H9 (cell line): ENCODE measurements at regions not wholly inside any gene's neighbourhood (a gene's known extent, or its start where the extent isn't known, plus 50 kb on each side); places are given as distances from the start of the nearest gene placed in this dataset.

Experiments
- DNase-seq: peaks from one replicate; pipeline ENCODE4 v3.0.0-alpha.2; 2017
- H2AFZ ChIP-seq: one replicate; pipeline ENCODE4 v1.6.1; 2013; ENCODE audit warnings: mild to moderate bottlenecking, low read length, control low read depth, moderate library complexity
- H2AK5ac ChIP-seq: 2 replicates; pipeline ENCODE4 v1.6.1; 2013; ENCODE audit warnings: low read length, control low read depth, mixed read lengths; ENCODE audit not compliant: insufficient read length
- H2BK120ac ChIP-seq: one replicate; pipeline ENCODE4 v1.6.1; 2013; ENCODE audit warnings: low read depth, mild to moderate bottlenecking, low read length, control low read depth, inconsistent platforms; ENCODE audit not compliant: poor library complexity, severe bottlenecking
- H2BK12ac ChIP-seq: 2 replicates; pipeline ENCODE4 v1.6.1; 2013; ENCODE audit warnings: low read length, control low read depth, mixed read lengths, low read depth; ENCODE audit not compliant: insufficient read length
- H2BK15ac ChIP-seq: 2 replicates; pipeline ENCODE4 v1.6.1; 2013; ENCODE audit warnings: low read depth, low read length, control low read depth
- H2BK20ac ChIP-seq: one replicate; pipeline ENCODE4 v1.6.1; 2013; ENCODE audit warnings: low read depth, mild to moderate bottlenecking, low read length, control low read depth, inconsistent platforms; ENCODE audit not compliant: poor library complexity, severe bottlenecking
- H2BK5ac ChIP-seq: 2 replicates; pipeline ENCODE4 v1.6.1; 2013; ENCODE audit warnings: low read length, control low read depth, mixed read lengths; ENCODE audit not compliant: insufficient read length
- H3K14ac ChIP-seq: 2 replicates; pipeline ENCODE4 v1.6.1; 2013; ENCODE audit warnings: low read length, control low read depth; ENCODE audit not compliant: insufficient read depth
- H3K18ac ChIP-seq: 2 replicates; pipeline ENCODE4 v1.6.1; 2013; ENCODE audit warnings: low read depth, mild to moderate bottlenecking, mixed read lengths, low read length, control low read depth; ENCODE audit not compliant: insufficient read length
- H3K23ac ChIP-seq: 2 replicates; pipeline ENCODE4 v1.6.1; 2013; ENCODE audit warnings: low read length, control low read depth, mixed read lengths, low read depth; ENCODE audit not compliant: insufficient read length
- H3K23me2 ChIP-seq: 2 replicates; pipeline ENCODE4 v1.6.1; 2013; ENCODE audit warnings: low read depth, mild to moderate bottlenecking, mixed read lengths, low read length, control low read depth; ENCODE audit not compliant: insufficient read length, poor library complexity, severe bottlenecking
- H3K27ac ChIP-seq: 2 replicates; pipeline ENCODE4 v1.5.1; 2013; ENCODE audit warnings: low read length, control low read depth, mixed read lengths, low read depth; ENCODE audit not compliant: insufficient read length
- H3K27me3 ChIP-seq: 2 replicates; pipeline ENCODE4 v1.6.1; 2013; ENCODE audit warnings: low read length, control low read depth, inconsistent platforms; ENCODE audit not compliant: insufficient read depth
- H3K4ac ChIP-seq: 2 replicates; pipeline ENCODE4 v1.6.1; 2013; ENCODE audit warnings: low read depth, mild to moderate bottlenecking, control low read depth, inconsistent platforms, low read length, moderate library complexity
- H3K4me1 ChIP-seq: 2 replicates; pipeline ENCODE4 v1.6.1; 2013; ENCODE audit warnings: low read length, control low read depth, inconsistent platforms; ENCODE audit not compliant: insufficient read depth
- H3K4me2 ChIP-seq: 2 replicates; pipeline ENCODE4 v1.6.1; 2013; ENCODE audit warnings: low read length, control low read depth, mixed read lengths; ENCODE audit not compliant: insufficient read length, insufficient read depth
- H3K56ac ChIP-seq: 2 replicates; pipeline ENCODE4 v1.6.1; 2013; ENCODE audit warnings: low read depth, mild to moderate bottlenecking, mixed read lengths, low read length, control low read depth; ENCODE audit not compliant: insufficient read length
- H3K79me1 ChIP-seq: 2 replicates; pipeline ENCODE4 v1.6.1; 2013; ENCODE audit warnings: low read depth, mild to moderate bottlenecking, moderate library complexity, low read length, control low read depth, inconsistent platforms; ENCODE audit not compliant: insufficient read depth, poor library complexity, severe bottlenecking
- H3K79me2 ChIP-seq: 2 replicates; pipeline ENCODE4 v1.6.1; 2013; ENCODE audit warnings: low read length, control low read depth, inconsistent platforms; ENCODE audit not compliant: insufficient read depth
- H3K9ac ChIP-seq: 2 replicates; pipeline ENCODE4 v1.6.1; 2013; ENCODE audit warnings: low read length, control low read depth, mixed read lengths; ENCODE audit not compliant: insufficient read length; ENCODE audit errors: extremely low read depth
- H3K9me3 ChIP-seq: one replicate; pipeline ENCODE4 v1.6.1; 2013; ENCODE audit warnings: low read depth, low read length, inconsistent platforms; ENCODE audit not compliant: control insufficient read depth
- H3T11ph ChIP-seq: one replicate; pipeline ENCODE4 v1.6.1; 2013; ENCODE audit warnings: mild to moderate bottlenecking, low read length, control low read depth, inconsistent platforms
- H4K20me1 ChIP-seq: one replicate; pipeline ENCODE4 v1.6.1; 2013; ENCODE audit not compliant: control insufficient read depth, insufficient read length, insufficient read depth
- H4K5ac ChIP-seq: 2 replicates; pipeline ENCODE4 v1.6.1; 2013; ENCODE audit warnings: low read depth, mild to moderate bottlenecking, mixed read lengths, low read length, control low read depth; ENCODE audit not compliant: insufficient read length
- H4K8ac ChIP-seq: replicated peaks from 2 replicates; pipeline ENCODE4 v1.6.1; 2013; ENCODE audit warnings: low read length, control low read depth, mixed read lengths, low read depth; ENCODE audit not compliant: insufficient read length
- H4K91ac ChIP-seq: 2 replicates; pipeline ENCODE4 v1.6.1; 2013; ENCODE audit warnings: low read depth, mild to moderate bottlenecking, moderate library complexity, mixed read lengths, low read length, control low read depth; ENCODE audit not compliant: insufficient read length
- H3K27ac Mint-ChIP-seq, 3 experiments: 2 replicates in 2 of 3; 3 replicates in 1 of 3; pipeline ENCODE4 v1.8.0; 2020 to 2021; ENCODE audit warnings: mixed read lengths in 3 of 3, mild to moderate bottlenecking in 1 of 3, moderate library complexity in 1 of 3
- H3K27me3 Mint-ChIP-seq: 2 replicates; pipeline ENCODE4 v1.8.0; 2021; ENCODE audit warnings: low read depth, mild to moderate bottlenecking, moderate library complexity, mixed read lengths
- H3K36me3 Mint-ChIP-seq, 3 experiments: 2 replicates in 2 of 3; 3 replicates in 1 of 3; pipeline ENCODE4 v1.8.0; 2020 to 2021; ENCODE audit warnings: low read depth in 3 of 3, mixed read lengths in 3 of 3; ENCODE audit not compliant: insufficient read depth in 1 of 3
- H3K4me1 Mint-ChIP-seq, 2 experiments: 2 replicates each; pipeline ENCODE4 v1.8.0; 2020; ENCODE audit warnings: mixed read lengths in 2 of 2
- H3K4me3 Mint-ChIP-seq, 2 experiments: 2 replicates in 1 of 2; 3 replicates in 1 of 2; pipeline ENCODE4 v1.8.0; 2020 to 2021; ENCODE audit warnings: mild to moderate bottlenecking in 2 of 2, mixed read lengths in 2 of 2, moderate library complexity in 1 of 2
- H3K9me3 Mint-ChIP-seq, 2 experiments: 2 replicates in 1 of 2; 3 replicates in 1 of 2; pipeline ENCODE4 v1.8.0; 2020; ENCODE audit warnings: mild to moderate bottlenecking in 2 of 2, mixed read lengths in 2 of 2, moderate library complexity in 1 of 2
- CTCF ChIP-seq: fragments of 200-600 bp; sonication (generic); conservative IDR thresholded peaks from 3 replicates; pipeline ENCODE4 v1.8.0; 2021; ENCODE audit warnings: antibody characterized with exemption, mild to moderate bottlenecking
- whole genome bisulfite sequencing: extraction: QIAGEN DNeasy Blood & Tissue Kit; methylation state at CpG from one replicate; pipeline ENCODE4 v1.1.7; 2013; ENCODE audit warnings: missing lambda C conversion rate, low lambda C conversion rate, mixed read lengths; ENCODE audit not compliant: insufficient read length; ENCODE audit errors: extremely low coverage; 5-methylcytosine and 5-hydroxymethylcytosine counted together

GRCh38 chr18:77862066-77862757 lies 612.6 kb downstream of the GALR1 start:
- no peaks in the 10 kb centered on the region for H3K4me1 ChIP-seq
- no peak overlapping the region for H3K56ac ChIP-seq
- no peak overlapping the region for H2BK120ac ChIP-seq
- no peak overlapping the region for H4K8ac ChIP-seq
- no peaks in the 10 kb centered on the region for H3K79me2 ChIP-seq
- H3K18ac ChIP-seq = no peak overlapping the region
- H3K4me3 Mint-ChIP-seq = no peak overlapping the region
- no peak overlapping the region for H4K91ac ChIP-seq
- no peak overlapping the region for H3K27ac Mint-ChIP-seq
- H3K79me1 ChIP-seq = no peaks in the 10 kb centered on the region
- WGBS = no CpG with 5 or more reads among the region's 7 CpGs
- no peaks in the 10 kb centered on the region for H3K9me3 ChIP-seq
- H3K9ac ChIP-seq = no peak overlapping the region
- H3K23ac ChIP-seq = no peak overlapping the region
- H3K14ac ChIP-seq = no peak overlapping the region
- H4K20me1 ChIP-seq = no peaks in the 10 kb centered on the region
- no peaks in the 10 kb centered on the region for H3K27me3 ChIP-seq
- H4K5ac ChIP-seq = no peak overlapping the region
- H3K4me2 ChIP-seq = no peak overlapping the region
- DNase-seq = no peak
- no peak overlapping the region for H2BK12ac ChIP-seq
- no peak overlapping the region for H2BK5ac ChIP-seq
- no peak overlapping the region for H3T11ph ChIP-seq
- H3K36me3 Mint-ChIP-seq = no peaks in the 10 kb centered on the region
- H2AFZ ChIP-seq = no peak overlapping the region
- no peak overlapping the region for H3K27ac ChIP-seq
- TF ChIP-seq CTCF = no peak
- H3K4ac ChIP-seq = no peak overlapping the region
- H3K27me3 Mint-ChIP-seq = peaks cover 5% of the 10 kb centered on the region
- H2BK20ac ChIP-seq = no peak overlapping the region
- H3K9me3 Mint-ChIP-seq = no peaks in the 10 kb centered on the region
- no peaks in the 10 kb centered on the region for H3K23me2 ChIP-seq
- H2BK15ac ChIP-seq = no peak overlapping the region
- peaks cover 0 to 3% of the 10 kb centered on the region in 2 experiments; a peak in 2 of 4 replicates for H3K4me1 Mint-ChIP-seq
- no peak overlapping the region for H2AK5ac ChIP-seq
